Ascending aorta (tissue), 2 donors: ENCODE measurements at regions not wholly inside any gene's neighbourhood (a gene's known extent, or its start where the extent isn't known, plus 50 kb on each side); places are given as distances from the start of the nearest gene placed in this dataset.
"Not testable (repeated sequence)": the region's sequence is repeated elsewhere in the genome, so short reads cannot be mapped to it uniquely, and the experiment has no call there.

Source experiments
- DNase-seq, 2 donors: peaks; one replicate each; pipeline ENCODE4 v3.0.0-alpha.2; 2019; ENCODE audit warnings: low spot score in 2 of 2
- H3K27ac ChIP-seq, 2 donors: fragments of 200-600 bp; sonication (generic); one replicate each; pipeline ENCODE4 v1.5.1; 2016 to 2017; ENCODE audit warnings: mild to moderate bottlenecking in 1 of 2
- H3K27me3 ChIP-seq: fragments of 200-600 bp; sonication (generic); one replicate; pipeline ENCODE4 v1.5.1; 2017
- H3K36me3 ChIP-seq, 2 donors: fragments of 200-600 bp; sonication (generic); one replicate each; pipeline ENCODE4 v1.5.1; 2016
- H3K4me1 ChIP-seq, 2 donors: fragments of 200-600 bp; sonication (generic); one replicate each; pipeline ENCODE4 v1.5.1; 2016 to 2017; ENCODE audit warnings: mild to moderate bottlenecking in 1 of 2
- H3K4me3 ChIP-seq, 2 donors: fragments of 200-600 bp; sonication (generic); one replicate each; pipeline ENCODE4 v1.5.1; 2016 to 2017; ENCODE audit warnings: mild to moderate bottlenecking in 1 of 2
- H3K9me3 ChIP-seq, 2 donors: fragments of 200-600 bp; sonication (generic); one replicate each; pipeline ENCODE4 v1.5.1; 2016
- CTCF ChIP-seq, 3 experiments: fragments of 200-600 bp in 2 of 3; fragments of 450-650 bp in 1 of 3; sonication (generic) in 2 of 3; IDR thresholded peaks; one replicate each; pipeline ENCODE4 v1.5.1; 2016 to 2019; ENCODE audit warnings: antibody characterized with exemption in 3 of 3, mild to moderate bottlenecking in 1 of 3, moderate library complexity in 1 of 3
- intact Hi-C: fragments of 100-400 bp; cut with DNase I; formaldehyde crosslinking; loops from one replicate; pipeline ENCODE4 v1.15.1; 2023

DNA sequence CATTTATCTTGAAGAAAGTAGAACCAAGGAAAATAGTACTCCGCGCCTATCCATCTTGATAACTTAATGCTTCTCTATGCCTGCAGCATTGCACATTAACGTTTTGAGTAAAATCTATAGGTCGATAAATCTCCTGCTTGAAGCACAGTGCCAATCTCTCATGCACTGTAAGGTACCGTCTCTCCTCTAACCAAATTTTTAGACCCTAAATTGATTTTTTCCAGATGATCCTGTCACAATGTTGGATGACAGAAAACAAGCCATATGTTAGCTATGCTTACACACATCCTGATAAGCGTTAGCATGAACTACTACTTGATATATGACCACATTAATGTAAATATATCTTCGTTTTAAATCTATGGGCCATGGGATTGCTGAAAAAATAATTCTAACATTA is 723.8 kb upstream of the CDH6 start:
- DNase-seq, result no peak
- H3K4me3 ChIP-seq, result no peak overlapping the region
- H3K4me1 ChIP-seq, result no peaks in the 10 kb centered on the region
- peaks cover 0 to 11% of the 10 kb centered on the region in 2 donors for H3K9me3 ChIP-seq
- H3K27ac ChIP-seq, result no peak overlapping the region
- intact Hi-C loops, result no loop called here
- no peaks in the 10 kb centered on the region for H3K27me3 ChIP-seq
- TF ChIP-seq CTCF (IDR thresholded peaks at IDR 0.05), result no peak
- H3K36me3 ChIP-seq, result no peaks in the 10 kb centered on the region

GRCh38 chr5:30458681-30459080 is 734.8 kb upstream of the CDH6 start:
- TF ChIP-seq CTCF (IDR thresholded peaks at IDR 0.05), result no peak
- no peak overlapping the region for H3K27ac ChIP-seq
- no peaks in the 10 kb centered on the region for H3K36me3 ChIP-seq
- no peaks in the 10 kb centered on the region for H3K4me1 ChIP-seq
- DNase-seq, result no peak
- H3K9me3 ChIP-seq, result no peaks in the 10 kb centered on the region
- H3K4me3 ChIP-seq, result no peak overlapping the region
- no peaks in the 10 kb centered on the region for H3K27me3 ChIP-seq
- intact Hi-C loops, result no loop called here

DNA sequence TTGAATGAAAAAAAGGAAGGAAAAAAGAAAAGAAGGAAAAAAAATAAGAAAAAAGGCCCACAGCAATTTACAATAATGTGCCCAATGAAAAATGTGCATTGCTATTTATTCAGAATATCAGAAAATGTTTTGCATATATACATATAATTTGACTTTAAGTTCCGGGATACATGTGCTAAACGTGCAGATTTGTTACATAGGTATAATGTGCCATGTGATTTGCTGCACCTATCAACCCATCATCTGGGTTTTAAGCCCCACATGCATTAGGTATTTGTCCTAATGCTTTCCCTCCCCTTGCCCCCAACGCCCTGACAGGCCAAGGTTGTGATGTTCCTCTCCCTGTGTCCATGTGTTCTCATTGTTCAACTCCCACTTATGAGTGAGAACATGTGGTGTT is 738.0 kb upstream of the CDH6 start:
- H3K27ac ChIP-seq, intact Hi-C loops, H3K9me3 ChIP-seq, DNase-seq, H3K27me3 ChIP-seq, H3K4me1 ChIP-seq, H3K36me3 ChIP-seq, H3K4me3 ChIP-seq: not testable (repeated sequence)

DNA sequence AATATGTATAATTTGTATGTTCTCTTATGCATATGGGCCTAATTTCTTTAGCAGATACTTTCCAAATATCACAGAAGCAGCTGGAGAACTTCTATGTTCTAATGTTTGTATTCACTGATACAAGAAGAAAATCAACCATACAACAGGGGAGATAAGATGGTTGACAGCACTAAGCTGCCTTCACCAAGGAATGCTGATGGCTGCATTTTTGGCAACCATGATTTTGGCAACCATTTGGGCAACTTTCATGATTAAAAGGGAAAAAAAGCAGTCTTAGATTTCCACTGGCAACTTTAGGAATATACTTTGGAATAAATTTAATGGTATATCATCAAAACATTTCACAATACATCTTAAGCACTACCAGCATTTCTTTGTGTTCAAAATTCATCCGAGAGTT is 740.3 kb upstream of the CDH6 start:
- DNase-seq, result no peak
- H3K9me3 ChIP-seq, result no peaks in the 10 kb centered on the region
- TF ChIP-seq CTCF (IDR thresholded peaks at IDR 0.05), result no peak
- no peaks in the 10 kb centered on the region for H3K4me1 ChIP-seq
- H3K27ac ChIP-seq, result no peak overlapping the region
- no peaks in the 10 kb centered on the region for H3K36me3 ChIP-seq
- H3K4me3 ChIP-seq, result no peak overlapping the region
- intact Hi-C loops, result no loop called here
- no peaks in the 10 kb centered on the region for H3K27me3 ChIP-seq

GRCh38 chr5:30450153-30450552 is 743.3 kb upstream of the CDH6 start:
- H3K4me1 ChIP-seq, result no peaks in the 10 kb centered on the region
- no peaks in the 10 kb centered on the region for H3K27me3 ChIP-seq
- no peak overlapping the region for H3K27ac ChIP-seq
- H3K4me3 ChIP-seq, result no peak overlapping the region
- intact Hi-C loops, result no loop called here
- H3K36me3 ChIP-seq, result no peaks in the 10 kb centered on the region
- no peaks in the 10 kb centered on the region for H3K9me3 ChIP-seq
- DNase-seq, result no peak
- no peak for TF ChIP-seq CTCF (IDR thresholded peaks at IDR 0.05)

DNA sequence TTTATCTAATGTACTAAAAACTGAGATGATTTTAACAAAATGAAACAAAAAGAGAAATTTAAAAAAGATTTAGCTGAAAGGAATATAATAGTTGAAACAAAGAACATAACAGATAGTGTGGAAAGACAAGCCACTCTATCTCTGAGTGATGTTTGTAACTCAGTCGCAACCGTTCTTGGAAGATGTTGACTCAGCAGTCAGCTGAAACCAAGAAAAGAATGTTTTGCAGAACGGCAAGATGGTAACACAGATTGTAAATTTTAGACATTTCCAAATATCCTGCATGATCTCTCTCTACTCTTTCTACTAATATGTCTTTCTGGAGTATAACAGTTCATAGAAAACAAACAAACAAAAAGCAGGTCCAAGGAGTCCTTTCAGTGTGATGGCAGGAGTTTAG is 746.1 kb upstream of the CDH6 start:
- DNase-seq, result no peak
- no peak for TF ChIP-seq CTCF (IDR thresholded peaks at IDR 0.05)
- H3K27me3 ChIP-seq, result no peaks in the 10 kb centered on the region
- no peaks in the 10 kb centered on the region for H3K9me3 ChIP-seq
- no peaks in the 10 kb centered on the region for H3K4me1 ChIP-seq
- no peak overlapping the region for H3K4me3 ChIP-seq
- no peaks in the 10 kb centered on the region for H3K36me3 ChIP-seq
- H3K27ac ChIP-seq, result no peak overlapping the region
- intact Hi-C loops, result no loop called here
